Anterior cingulate cortex (tissue), 58 donors: ENCODE measurements at regions not wholly inside any gene's neighbourhood (a gene's known extent, or its start where the extent isn't known, plus 50 kb on each side); places are given as distances from the start of the nearest gene placed in this dataset.

Experiments used
- DNase-seq, 58 donors: peaks; one replicate each; lab custom pipeline; 2025; lab: John Stamatoyannopoulos, UW

DNA sequence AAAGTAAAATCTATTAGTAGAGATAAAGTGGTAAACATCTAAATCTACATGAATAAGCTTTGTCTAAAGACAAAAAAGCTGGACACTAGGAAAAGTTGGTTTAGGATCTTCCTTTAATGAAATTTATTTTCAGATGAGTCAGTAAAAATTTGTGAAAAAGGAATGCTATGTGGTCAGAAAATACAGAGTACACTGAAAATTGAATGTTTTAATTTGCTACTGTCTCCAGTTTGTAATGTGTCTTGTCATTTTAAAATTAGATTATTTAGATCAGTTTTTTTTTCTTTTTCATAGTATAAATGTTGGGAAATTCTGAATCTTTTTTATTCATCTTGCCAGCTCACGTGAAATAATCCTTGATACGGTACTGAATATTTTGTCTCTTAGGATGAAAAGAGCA, 56.9 kb downstream of the SLITRK6 start:
- DNase-seq, result no peak

GRCh38 chr13:85741017-85741416, 58.2 kb downstream of the SLITRK6 start:
- no peak for DNase-seq

- no peak for DNase-seq
Observed at GRCh38 chr13:85738696-85739320, 60.4 kb downstream of the SLITRK6 start.

DNA sequence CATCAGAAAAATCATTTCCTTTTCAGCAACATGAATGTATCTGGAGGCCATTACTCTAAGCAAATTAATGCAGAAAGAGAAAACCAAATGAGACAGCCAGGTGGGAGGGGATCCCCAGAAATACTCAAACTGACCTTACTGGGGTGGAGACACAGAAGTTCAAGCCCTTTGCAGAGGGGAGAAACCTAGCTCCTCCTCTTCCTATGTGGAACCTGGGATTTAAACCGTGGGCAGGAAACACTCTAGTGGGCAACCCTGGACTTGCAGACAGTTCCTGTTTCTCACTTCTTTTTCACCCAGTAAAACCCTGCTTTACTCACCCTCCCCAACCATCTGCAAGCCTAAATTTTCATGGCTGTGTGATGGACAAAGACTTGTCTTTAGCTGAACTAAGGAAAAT, 61.3 kb downstream of the SLITRK6 start:
- DNase-seq, result no peak

- no peak for DNase-seq
Observed at GRCh38 chr13:85729296-85729695, 69.9 kb downstream of the SLITRK6 start.

DNA sequence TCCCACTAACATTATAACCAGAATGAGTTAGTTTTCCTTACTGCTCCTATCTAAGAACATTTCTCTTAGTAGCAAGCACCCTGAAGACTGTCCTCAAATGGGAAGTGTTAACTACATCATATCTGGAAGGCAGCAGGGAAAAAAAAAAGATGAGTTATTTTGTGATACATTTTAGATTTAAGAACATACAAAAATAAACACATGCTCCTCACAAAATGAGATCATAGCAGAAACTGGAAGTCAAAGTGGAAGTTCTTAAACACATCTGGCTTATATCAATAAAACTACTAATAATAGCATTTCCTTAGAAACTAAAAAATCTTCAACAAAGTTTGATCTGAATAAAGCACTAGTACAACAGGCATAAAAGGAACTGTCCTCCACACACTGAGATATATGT, 70.4 kb downstream of the SLITRK6 start:
- no peak for DNase-seq

DNA sequence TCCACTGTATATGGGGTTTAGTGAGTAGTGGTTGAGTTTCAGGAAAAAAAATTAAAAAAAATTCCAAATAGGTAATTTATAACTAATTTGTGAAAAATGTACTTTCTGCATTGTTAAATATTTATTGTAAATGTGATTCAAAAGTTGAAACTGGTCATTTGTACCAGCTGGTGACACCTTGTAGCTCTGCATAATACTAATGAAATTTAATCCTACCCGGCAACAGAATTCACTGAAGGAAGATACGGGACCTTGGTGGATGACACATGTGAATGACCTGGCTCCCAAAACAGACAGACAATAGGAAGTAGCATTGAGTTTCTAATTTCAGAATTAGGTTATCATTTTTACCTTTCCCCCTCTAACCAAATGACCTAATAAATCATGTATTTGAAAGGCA, 73.8 kb downstream of the SLITRK6 start:
- no peak for DNase-seq

DNA sequence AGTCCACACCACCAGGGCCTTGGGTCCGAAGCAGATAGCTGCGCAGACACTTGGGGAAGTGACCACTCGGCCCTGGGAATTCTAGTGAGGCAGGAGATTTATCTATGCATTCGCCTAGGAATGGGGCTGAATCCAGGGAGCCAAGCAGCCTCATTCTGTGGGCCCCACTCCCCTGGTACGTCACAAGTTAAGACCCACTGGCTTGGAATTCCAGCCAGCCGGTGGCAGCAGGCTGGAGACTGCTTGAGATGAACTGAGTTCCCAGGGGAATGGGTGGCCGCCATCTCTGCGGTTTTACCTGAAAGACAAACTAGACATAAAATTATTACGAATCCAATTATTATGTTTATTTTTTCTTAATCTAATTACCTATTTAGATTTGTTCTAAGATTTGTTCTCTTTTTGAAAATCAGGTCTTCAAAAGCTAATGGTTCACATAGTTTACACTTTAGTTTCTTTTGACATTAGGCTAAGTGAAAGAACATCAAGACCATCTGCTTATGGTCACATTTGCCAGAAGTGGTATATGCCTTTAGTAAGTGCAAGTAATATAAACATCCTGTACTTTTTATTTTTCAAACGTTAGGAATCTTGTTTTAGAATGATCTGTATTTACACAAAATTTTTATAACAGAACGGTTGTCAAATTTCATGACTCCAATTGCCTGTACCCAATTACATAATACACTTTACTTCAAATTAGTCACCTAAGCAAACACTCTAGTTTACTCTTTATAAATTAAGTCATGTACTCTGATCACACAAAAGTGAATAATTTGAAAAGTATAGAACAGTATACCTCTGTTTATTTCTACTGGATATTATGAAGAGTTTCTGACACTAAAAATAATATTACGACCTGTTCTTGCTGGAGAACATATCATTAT, 74.4 kb downstream of the SLITRK6 start:
- DNase-seq, result no peak

DNA sequence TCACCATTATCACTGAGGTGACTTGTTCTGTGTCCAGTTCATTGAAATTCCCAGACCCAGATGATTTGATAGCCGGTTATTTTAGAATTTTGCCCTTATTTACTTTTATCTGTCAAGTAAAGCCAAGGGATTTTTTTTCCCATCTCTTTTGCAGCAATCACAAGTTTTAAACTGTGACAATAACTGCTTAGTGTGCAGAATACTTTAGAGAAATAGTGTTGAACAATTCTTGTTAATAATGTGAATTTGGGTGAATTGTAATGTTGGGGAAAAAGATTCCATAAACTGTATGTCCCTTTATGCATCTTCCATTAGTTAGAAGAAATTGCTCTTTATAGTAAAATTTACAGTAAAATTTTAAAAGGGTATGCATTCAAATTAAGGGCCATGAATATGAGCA, 79.5 kb downstream of the SLITRK6 start:
- DNase-seq, result no peak

GRCh38 chr13:85717921-85718320, 81.3 kb downstream of the SLITRK6 start:
- no peak for DNase-seq

- DNase-seq, result no peak
Observed at GRCh38 chr13:85710545-85710944, 88.7 kb downstream of the SLITRK6 start.

- DNase-seq, result no peak
Observed at GRCh38 chr13:85709721-85710120, 89.5 kb downstream of the SLITRK6 start.

GRCh38 chr13:85709072-85709471, 90.1 kb downstream of the SLITRK6 start:
- DNase-seq, result no peak

DNA sequence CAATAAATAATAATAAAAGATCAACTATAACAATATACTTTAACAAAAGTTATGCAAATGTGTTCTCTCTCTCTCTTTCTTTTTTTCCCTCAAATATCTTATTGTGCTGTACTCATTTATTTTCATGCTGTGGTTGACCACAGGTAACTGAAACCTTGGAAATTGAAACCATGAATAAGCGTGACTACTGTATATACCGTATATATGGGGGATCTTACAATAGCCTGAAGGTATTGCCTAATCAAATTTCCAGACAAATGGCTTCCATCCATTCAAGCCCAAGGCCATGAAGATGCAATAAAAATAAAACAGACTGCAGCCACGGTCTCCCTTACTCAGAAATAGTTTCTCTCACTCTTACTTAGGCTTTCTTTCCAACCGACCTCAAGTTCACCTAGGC, 98.3 kb downstream of the SLITRK6 start:
- DNase-seq, result no peak

DNA sequence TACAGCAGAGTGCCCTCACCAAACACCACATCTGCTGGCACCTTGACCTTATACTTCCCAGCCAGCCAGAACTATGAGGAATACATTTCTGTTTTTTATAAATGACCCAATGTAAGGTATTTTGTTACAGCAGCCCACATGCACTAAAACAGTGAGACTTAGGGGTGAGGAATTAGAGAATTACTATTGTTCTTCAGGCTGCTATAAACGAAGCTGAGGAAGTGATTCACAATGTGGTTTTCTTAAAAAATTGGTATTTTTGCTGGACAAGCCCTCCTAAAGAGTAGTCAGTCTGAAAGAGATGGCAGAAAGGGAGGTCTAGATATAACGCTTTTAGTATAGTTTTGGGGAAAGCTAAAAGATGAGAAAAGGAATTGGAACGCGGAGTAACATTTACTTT, 101.0 kb downstream of the SLITRK6 start:
- no peak for DNase-seq

GRCh38 chr13:85694992-85695391, 104.2 kb downstream of the SLITRK6 start:
- DNase-seq, result no peak

- no peak for DNase-seq
Observed at GRCh38 chr13:85693889-85694511, 105.2 kb downstream of the SLITRK6 start.

DNA sequence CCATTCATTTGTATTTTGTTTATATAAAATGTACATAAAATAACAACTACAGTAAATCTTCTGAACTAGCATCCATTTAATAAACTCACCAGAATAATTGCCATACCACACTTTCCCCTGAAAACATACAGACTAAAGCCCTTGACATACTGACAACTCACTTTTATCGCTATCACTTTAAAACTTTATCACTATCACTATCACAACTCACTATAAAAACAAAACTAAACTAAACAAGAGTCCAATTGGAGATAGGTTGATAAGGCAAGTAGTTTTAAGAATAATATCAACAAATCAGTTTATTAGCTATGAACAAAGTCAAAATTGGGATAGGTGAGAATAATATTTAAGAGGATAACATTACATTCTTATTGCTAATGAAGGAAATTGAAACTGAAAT, 108.9 kb downstream of the SLITRK6 start:
- no peak for DNase-seq

GRCh38 chr13:85685436-85685835, 113.8 kb downstream of the SLITRK6 start:
- no peak for DNase-seq

DNA sequence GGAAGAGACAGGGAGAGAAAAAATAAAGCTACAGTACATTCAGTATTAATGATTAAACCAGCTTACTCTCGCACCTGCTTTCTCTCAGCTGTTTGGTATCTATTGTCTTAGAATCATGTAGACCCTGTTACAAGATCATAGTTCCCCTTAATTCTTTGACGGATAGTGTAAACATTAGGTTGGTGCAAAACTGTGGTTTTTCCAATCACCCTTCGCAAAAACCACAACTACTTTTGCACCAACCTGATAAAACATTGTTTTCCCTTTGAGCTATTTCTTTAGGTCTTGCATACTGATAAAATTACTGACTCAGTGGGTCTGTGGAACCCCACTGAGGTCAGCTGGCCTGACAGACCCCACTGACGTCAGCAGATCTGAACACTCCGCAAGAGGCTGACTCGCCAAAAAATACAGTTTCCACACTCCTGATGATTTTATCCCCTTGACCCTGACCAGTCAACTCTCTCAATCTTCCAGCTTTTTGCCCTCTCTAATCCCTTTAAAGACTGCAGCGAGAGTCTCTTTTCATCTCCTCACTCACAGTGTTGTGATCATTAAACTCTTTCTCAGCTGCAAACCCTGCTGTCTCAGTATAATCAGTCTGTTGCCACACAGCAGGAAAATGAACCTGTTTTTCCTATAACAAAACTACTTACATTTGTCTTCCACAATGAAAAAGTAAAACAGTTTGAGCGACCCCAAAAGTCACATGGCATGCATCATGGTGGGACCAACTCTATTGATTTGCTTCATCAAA, 123.9 kb downstream of the SLITRK6 start:
- no peak for DNase-seq

DNA sequence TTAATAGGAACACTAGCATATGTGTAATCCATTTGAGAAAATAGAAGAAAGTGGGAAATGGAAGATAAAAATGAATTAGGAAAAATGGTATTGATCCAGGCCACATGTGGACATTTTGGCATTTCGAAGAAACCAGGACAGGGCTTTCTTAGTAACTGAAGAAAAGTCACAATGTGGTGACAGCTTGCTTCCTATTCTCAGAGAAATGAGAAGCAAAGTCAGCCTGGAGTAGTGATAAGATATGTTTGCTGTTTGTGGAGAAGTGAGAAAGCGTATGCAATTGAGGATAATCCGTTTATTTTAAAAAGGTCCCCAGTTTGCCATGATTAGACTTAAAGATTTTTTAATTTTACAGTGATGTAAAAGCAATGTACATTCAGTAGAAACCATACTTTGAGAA, 127.9 kb downstream of the SLITRK6 start:
- no peak for DNase-seq
